LNCAP (cell line): ENCODE measurements at regions not wholly inside any gene's neighbourhood (a gene's known extent, or its start where the extent isn't known, plus 50 kb on each side); places are given as distances from the start of the nearest gene placed in this dataset.

Experiments
- CTCF ChIP-seq: fragments of 450-650 bp; IDR thresholded peaks from 2 replicates; pipeline ENCODE4 v1.5.1; 2017; ENCODE audit warnings: mild to moderate bottlenecking

- no peak for TF ChIP-seq CTCF
These were observed 473.9 kb downstream of the MFSD1 start for GRCh38 chr3:159275741-159276140.

GRCh38 chr3:159277814-159278213 is 476.0 kb downstream of the MFSD1 start:
- no peak for TF ChIP-seq CTCF

- no peak for TF ChIP-seq CTCF
These were observed 478.7 kb downstream of the MFSD1 start for GRCh38 chr3:159280386-159281191.

GRCh38 chr3:159293493-159293892 is 491.6 kb downstream of the MFSD1 start:
- TF ChIP-seq CTCF = no peak

- TF ChIP-seq CTCF = no peak
These were observed 500.1 kb downstream of the MFSD1 start for GRCh38 chr3:159301961-159302360.

GRCh38 chr3:159305017-159305416 is 503.2 kb downstream of the MFSD1 start:
- no peak for TF ChIP-seq CTCF

GRCh38 chr3:159319156-159319555 is 517.3 kb downstream of the MFSD1 start:
- TF ChIP-seq CTCF = no peak
